HepG2 (cell line): ENCODE measurements at regions not wholly inside any gene's neighbourhood (a gene's known extent, or its start where the extent isn't known, plus 50 kb on each side); places are given as distances from the start of the nearest gene placed in this dataset.

Experiments
- ATAC-seq: fragments of 200-7000 bp; cut with Tn5 transposase; 3 replicates; pipeline ENCODE4 v1.9.1; 2020; ENCODE audit warnings: mild to moderate bottlenecking, moderate library complexity
- BruUV-seq: library from RNA; stranded (reverse); fragments of 400-500 nt; replicated peaks from 2 replicates; lab custom pipeline; 2021; lab: Mats Ljungman, UMichigan
- CTCF ChIA-PET: fragments of 300-600 bp; formaldehyde crosslinking; extraction: SDS; loops from one replicate; lab custom pipeline; 2021; ENCODE audit warnings: low total read pairs, inconsistent platforms, low intra/inter-chr PET ratio; lab: Yijun Ruan, JAX
- POLR2A ChIA-PET: fragments of 350-600 bp; sonication (Branson Sonifier 250); formaldehyde crosslinking; loops from one replicate; lab custom pipeline; 2020; ENCODE audit warnings: antibody characterized with exemption, inconsistent platforms; lab: Yijun Ruan, JAX
- DNase-seq: peaks from one replicate; pipeline ENCODE4 v3.0.0-alpha.2; 2015; ENCODE audit warnings: low spot score
- FAIRE-seq: peaks from 3 replicates; lab custom pipeline; 2011; peaks lifted over from hg19 to GRCh38; lab: Jason Lieb, UNC
- H2AFZ ChIP-seq: one replicate; pipeline ENCODE4 v1.6.1; 2011; ENCODE audit warnings: low read length, inconsistent platforms
- H3K27ac ChIP-seq: fragments of 300-600 bp; 3 replicates; pipeline ENCODE4 v1.8.0; 2011; ENCODE audit warnings: mixed run types, mild to moderate bottlenecking, mixed read lengths, low read length, inconsistent platforms; ENCODE audit not compliant: insufficient read depth; ENCODE audit errors: extremely low read length
- H3K27me3 ChIP-seq, 2 experiments: fragments of 200-600 bp in 1 of 2; 2 replicates in 1 of 2; 3 replicates in 1 of 2; pipeline versions ENCODE4 v1.6.0 to v1.8.0; 2011; ENCODE audit warnings: low read length in 2 of 2, mild to moderate bottlenecking in 2 of 2, moderate library complexity in 2 of 2, inconsistent platforms in 1 of 2; ENCODE audit not compliant: insufficient read depth in 2 of 2, control insufficient read depth in 1 of 2
- H3K36me3 ChIP-seq, 2 experiments: fragments of 200-600 bp in 1 of 2; replicated peaks in 1 of 2; 2 replicates in 1 of 2; 3 replicates in 1 of 2; pipeline versions ENCODE4 v1.5.1 to v1.8.0; 2011; ENCODE audit warnings: low read length in 2 of 2, inconsistent platforms in 1 of 2; ENCODE audit not compliant: insufficient read depth in 2 of 2, control insufficient read depth in 1 of 2
- H3K4me1 ChIP-seq: 2 replicates; pipeline ENCODE4 v1.5.1; 2012; ENCODE audit warnings: low read length, inconsistent platforms; ENCODE audit not compliant: insufficient read depth
- H3K4me2 ChIP-seq: 2 replicates; pipeline ENCODE4 v1.6.0; 2011; ENCODE audit warnings: low read depth, low read length, inconsistent platforms
- H3K4me3 ChIP-seq, 3 experiments: fragments of 200-600 bp in 1 of 3; sonication (generic), shearing (Covaris generic) in 1 of 3; replicated peaks in 1 of 3; 2 replicates each; pipeline ENCODE4 v1.5.1; 2011 to 2016; ENCODE audit warnings: low read length in 3 of 3, inconsistent platforms in 2 of 3, low read depth in 2 of 3, mild to moderate bottlenecking in 2 of 3, control low read depth in 1 of 3, mixed read lengths in 1 of 3; ENCODE audit not compliant: insufficient read depth in 1 of 3
- H3K79me2 ChIP-seq: one replicate; pipeline ENCODE4 v1.6.1; 2011; ENCODE audit warnings: low read length, inconsistent platforms; ENCODE audit not compliant: insufficient read depth
- H3K9ac ChIP-seq: 2 replicates; pipeline ENCODE4 v1.6.0; 2011; ENCODE audit warnings: mild to moderate bottlenecking, low read depth, low read length, inconsistent platforms; ENCODE audit not compliant: insufficient read depth
- H3K9me3 ChIP-seq: 2 replicates; pipeline ENCODE4 v1.5.1; 2012; ENCODE audit warnings: mild to moderate bottlenecking, low read length
- H4K20me1 ChIP-seq: 2 replicates; pipeline ENCODE4 v1.6.0; 2011; ENCODE audit warnings: inconsistent platforms, mild to moderate bottlenecking, low read length, moderate library complexity; ENCODE audit not compliant: insufficient read depth
- CSRNP2 ChIP-seq: sonication (generic); formaldehyde crosslinking; conservative IDR thresholded peaks from 2 replicates; pipeline ENCODE4 v1.8.0; 2022; ENCODE audit warnings: low read depth, missing genetic modification reagents
- FOXK1 ChIP-seq: sonication (generic); formaldehyde crosslinking; IDR thresholded peaks from 2 replicates; pipeline ENCODE4 v1.4.0; 2020; ENCODE audit warnings: low read depth, missing genetic modification reagents, borderline replicate concordance
- HMGA1 ChIP-seq: sonication (generic); formaldehyde crosslinking; conservative IDR thresholded peaks from 2 replicates; pipeline ENCODE4 v1.4.0; 2020; ENCODE audit warnings: missing genetic modification reagents
- MED8 ChIP-seq: sonication (generic); formaldehyde crosslinking; IDR thresholded peaks from 2 replicates; pipeline ENCODE4 v1.8.1; 2023; ENCODE audit warnings: mild to moderate bottlenecking, missing genetic modification reagents; ENCODE audit not compliant: insufficient replicate concordance
- RAD21 ChIP-seq: fragments of 450-650 bp; formaldehyde crosslinking; IDR thresholded peaks from 2 replicates; pipeline ENCODE4 v1.5.0; 2020; ENCODE audit warnings: mild to moderate bottlenecking
- SATB2 ChIP-seq: sonication (generic); formaldehyde crosslinking; IDR thresholded peaks from 2 replicates; pipeline ENCODE4 v1.5.0; 2020; ENCODE audit warnings: missing genetic modification reagents
- ZNF264 ChIP-seq: sonication (generic); formaldehyde crosslinking; IDR thresholded peaks from 2 replicates; pipeline ENCODE4 v1.4.0; 2020; ENCODE audit warnings: missing genetic modification reagents
- ZNF430 ChIP-seq: sonication (generic); formaldehyde crosslinking; IDR thresholded peaks from 2 replicates; pipeline ENCODE4 v1.9.0; 2021; ENCODE audit warnings: mild to moderate bottlenecking, missing genetic modification reagents
- ZNF546 ChIP-seq: sonication (generic); formaldehyde crosslinking; conservative IDR thresholded peaks from 2 replicates; pipeline ENCODE4 v1.8.1; 2023; ENCODE audit warnings: mild to moderate bottlenecking, missing genetic modification reagents
- ZNF792 ChIP-seq: IDR thresholded peaks from 2 replicates; pipeline ENCODE4 v1.6.1; 2016
- WGBS: methylation state at CpG from one replicate; pipeline ENCODE4 v1.1.6; 2017; ENCODE audit warnings: low lambda C conversion rate; 5-methylcytosine and 5-hydroxymethylcytosine counted together
- in situ Hi-C: cut with HindIII; loops from 2 replicates; pipeline ENCODE4 v1.10.0; 2017; ENCODE audit warnings: low pct_unique_long_range_greater_than_20kb; ENCODE audit not compliant: extremely low pct_ligation_motif_present
- intact Hi-C: fragments of 100-400 bp; cut with micrococcal nuclease; formaldehyde crosslinking; loops from one replicate; pipeline ENCODE4 v1.10.0; 2022; ENCODE audit not compliant: unreplicated experiment

GRCh38 chr5:179484201-179484600 lies 66.2 kb upstream of the RUFY1 start:
- no peaks in the 10 kb centered on the region for H3K4me1 ChIP-seq
- FAIRE-seq (no peak), ATAC-seq (no peak), DNase-seq (no peak)
- ChIA-PET CTCF (no interaction called here), POLR2A (no interaction called here)
- no peak overlapping the region for H2AFZ ChIP-seq
- H3K9ac ChIP-seq = no peak overlapping the region
- no peak overlapping the region for H3K4me2 ChIP-seq
- no peaks in the 10 kb centered on the region for H3K79me2 ChIP-seq
- no peaks in the 10 kb centered on the region for H3K36me3 ChIP-seq
- 25% methylated on average over 3 of the region's 6 CpGs for WGBS
- in situ Hi-C loops = no loop called here
- TF ChIP-seq SATB2 (no peak), HMGA1 (CRISPR knock-in tag) (no peak), ZNF546 (no peak), CSRNP2 (CRISPR knock-in tag) (no peak), FOXK1 (CRISPR knock-in tag) (no peak), ZNF264 (CRISPR knock-in tag) (no peak), RAD21 (CRISPR knock-in tag) (no peak), MED8 (no peak), ZNF430 (CRISPR knock-in tag) (no peak), ZNF792 (CRISPR knock-in tag) (no peak)
- no peak overlapping the region for H3K27ac ChIP-seq
- H4K20me1 ChIP-seq = no peaks in the 10 kb centered on the region
- peaks cover 2 to 16% of the 10 kb centered on the region in 2 experiments; a peak in 2 of 5 replicates for H3K27me3 ChIP-seq
- intact Hi-C loops = no loop called here
- no TSS peak for BruUV-seq
- no peak overlapping the region for H3K4me3 ChIP-seq
- H3K9me3 ChIP-seq = no peaks in the 10 kb centered on the region
